HG03432 (cell line): ENCODE measurements at regions not wholly inside any gene's neighbourhood (a gene's known extent, or its start where the extent isn't known, plus 50 kb on each side); places are given as distances from the start of the nearest gene placed in this dataset.
A peak's percentile ranks its signal among the peaks of the same experiment; 100 is the strongest.

ENCODE experiments used
- ATAC-seq: cut with Tn5 transposase; IDR thresholded peaks from one replicate; pipeline ENCODE4 v1.9.1; 2021; ENCODE audit warnings: mild to moderate bottlenecking, moderate library complexity; ENCODE audit not compliant: unreplicated experiment

GRCh38 chr7:84446991-84447480, 252.4 kb upstream of the SEMA3A start:
- no peak for ATAC-seq

GRCh38 chr7:84425702-84426259, 231.2 kb upstream of the SEMA3A start:
- ATAC-seq = no peak

- ATAC-seq = no peak
These were observed 228.2 kb upstream of the SEMA3A start for GRCh38 chr7:84422790-84423189.

GRCh38 chr7:84412161-84412969, 217.8 kb upstream of the SEMA3A start:
- no peak for ATAC-seq

- ATAC-seq = no peak
These were observed 205.1 kb upstream of the SEMA3A start for GRCh38 chr7:84399661-84400060.

- ATAC-seq = no peak
These were observed 199.6 kb upstream of the SEMA3A start for GRCh38 chr7:84394219-84394618.

- no peak for ATAC-seq
These were observed 199.2 kb upstream of the SEMA3A start for GRCh38 chr7:84393786-84394185.

GRCh38 chr7:84390845-84391244, 196.3 kb upstream of the SEMA3A start:
- no peak for ATAC-seq

- ATAC-seq = peak; percentile 100
These were observed 194.7 kb upstream of the SEMA3A start for GRCh38 chr7:84389242-84389641.

- ATAC-seq = no peak
These were observed 193.0 kb upstream of the SEMA3A start for GRCh38 chr7:84387595-84387994.

GRCh38 chr7:84384417-84384816, 189.8 kb upstream of the SEMA3A start:
- ATAC-seq = no peak

GRCh38 chr7:84379446-84379845, 184.9 kb upstream of the SEMA3A start:
- no peak for ATAC-seq

GRCh38 chr7:84372712-84373111, 178.1 kb upstream of the SEMA3A start:
- no peak for ATAC-seq

GRCh38 chr7:84372155-84372621, 177.6 kb upstream of the SEMA3A start:
- no peak for ATAC-seq

- ATAC-seq = no peak
These were observed 175.5 kb upstream of the SEMA3A start for GRCh38 chr7:84370114-84370513.

- no peak for ATAC-seq
These were observed 173.5 kb upstream of the SEMA3A start for GRCh38 chr7:84368122-84368521.

- ATAC-seq = no peak
These were observed 170.1 kb upstream of the SEMA3A start for GRCh38 chr7:84364708-84365107.

- no peak for ATAC-seq
These were observed 169.2 kb upstream of the SEMA3A start for GRCh38 chr7:84363741-84364140.

- no peak for ATAC-seq
These were observed 168.2 kb upstream of the SEMA3A start for GRCh38 chr7:84362828-84363227.

- no peak for ATAC-seq
These were observed 167.8 kb upstream of the SEMA3A start for GRCh38 chr7:84362360-84362759.

- no peak for ATAC-seq
These were observed 160.3 kb upstream of the SEMA3A start for GRCh38 chr7:84354866-84355265.

- ATAC-seq = no peak
These were observed 159.4 kb upstream of the SEMA3A start for GRCh38 chr7:84354030-84354429.
